Chondrocyte (in vitro differentiated cells): ENCODE measurements at regions not wholly inside any gene's neighbourhood (a gene's known extent, or its start where the extent isn't known, plus 50 kb on each side); places are given as distances from the start of the nearest gene placed in this dataset.

Experiments
- DNase-seq: peaks from one replicate; pipeline ENCODE4 v3.0.0; 2021; ENCODE audit warnings: mixed read lengths, low spot score
- H3K27ac Mint-ChIP-seq: one replicate; pipeline ENCODE4 v1.8.0; 2021; ENCODE audit warnings: mild to moderate bottlenecking, moderate library complexity, mixed read lengths; ENCODE audit not compliant: unreplicated experiment
- H3K27me3 Mint-ChIP-seq: 2 replicates; pipeline ENCODE4 v1.8.0; 2021; ENCODE audit warnings: low read depth, mixed read lengths
- H3K36me3 Mint-ChIP-seq: 2 replicates; pipeline ENCODE4 v1.8.0; 2021; ENCODE audit warnings: low read depth, mixed read lengths
- H3K4me1 Mint-ChIP-seq: 2 replicates; pipeline ENCODE4 v1.8.0; 2021; ENCODE audit warnings: low read depth, mild to moderate bottlenecking, mixed read lengths
- H3K4me3 Mint-ChIP-seq: one replicate; pipeline ENCODE4 v1.8.0; 2021; ENCODE audit warnings: mild to moderate bottlenecking, moderate library complexity, mixed read lengths; ENCODE audit not compliant: unreplicated experiment
- H3K9me3 Mint-ChIP-seq: 2 replicates; pipeline ENCODE4 v1.8.0; 2021; ENCODE audit warnings: low read depth, mixed read lengths
- CTCF ChIP-seq: fragments of 200-600 bp; sonication (generic); IDR thresholded peaks from 2 replicates; pipeline ENCODE4 v1.5.0; 2021; ENCODE audit warnings: antibody characterized with exemption, mild to moderate bottlenecking, moderate library complexity

GRCh38 chr16:76885776-76886537, 305.0 kb upstream of the MON1B start:
- H3K4me3 Mint-ChIP-seq = no peak overlapping the region
- H3K27ac Mint-ChIP-seq = no peak overlapping the region
- peaks cover 2% of the 10 kb centered on the region for H3K27me3 Mint-ChIP-seq
- no peak for DNase-seq
- TF ChIP-seq CTCF = no peak
- no peaks in the 10 kb centered on the region for H3K9me3 Mint-ChIP-seq
- H3K4me1 Mint-ChIP-seq = no peaks in the 10 kb centered on the region
- no peaks in the 10 kb centered on the region for H3K36me3 Mint-ChIP-seq

- no peak for TF ChIP-seq CTCF
- Mint-ChIP-seq H3K27me3 (no peaks in the 10 kb centered on the region), H3K4me1 (no peaks in the 10 kb centered on the region), H3K36me3 (no peaks in the 10 kb centered on the region), H3K27ac (no peak overlapping the region), H3K4me3 (no peak overlapping the region), H3K9me3 (no peaks in the 10 kb centered on the region)
- no peak for DNase-seq
These were observed 293.2 kb upstream of the MON1B start for GRCh38 chr16:76897816-76898215.

GRCh38 chr16:76899767-76900166, 291.2 kb upstream of the MON1B start:
- no peaks in the 10 kb centered on the region for H3K36me3 Mint-ChIP-seq
- no peaks in the 10 kb centered on the region for H3K27me3 Mint-ChIP-seq
- TF ChIP-seq CTCF = no peak
- no peak for DNase-seq
- H3K4me3 Mint-ChIP-seq = no peak overlapping the region
- H3K9me3 Mint-ChIP-seq = no peaks in the 10 kb centered on the region
- H3K27ac Mint-ChIP-seq = no peak overlapping the region
- H3K4me1 Mint-ChIP-seq = no peaks in the 10 kb centered on the region

- Mint-ChIP-seq H3K27me3 (no peaks in the 10 kb centered on the region), H3K9me3 (no peaks in the 10 kb centered on the region), H3K27ac (no peak overlapping the region), H3K36me3 (no peaks in the 10 kb centered on the region), H3K4me1 (no peaks in the 10 kb centered on the region), H3K4me3 (no peak overlapping the region)
- DNase-seq = no peak
- no peak for TF ChIP-seq CTCF
These were observed 290.4 kb upstream of the MON1B start for GRCh38 chr16:76900285-76901263.

GRCh38 chr16:76906552-76906951, 284.4 kb upstream of the MON1B start:
- Mint-ChIP-seq H3K27me3 (peaks cover 2% of the 10 kb centered on the region), H3K4me1 (no peaks in the 10 kb centered on the region), H3K9me3 (no peaks in the 10 kb centered on the region), H3K36me3 (no peaks in the 10 kb centered on the region), H3K4me3 (no peak overlapping the region), H3K27ac (no peak overlapping the region)
- no peak for TF ChIP-seq CTCF
- DNase-seq = no peak
